Kidney epithelial cell (primary cell): ENCODE measurements at regions not wholly inside any gene's neighbourhood (a gene's known extent, or its start where the extent isn't known, plus 50 kb on each side); places are given as distances from the start of the nearest gene placed in this dataset.

ENCODE experiments used
- DNase-seq: peaks from one replicate; pipeline ENCODE4 v3.0.0-alpha.2; 2010; ENCODE audit warnings: low read depth
- H3K27me3 ChIP-seq: 2 replicates; pipeline ENCODE4 v1.6.0; 2011; ENCODE audit warnings: low read length; ENCODE audit not compliant: control insufficient read depth, insufficient read depth
- H3K36me3 ChIP-seq: 2 replicates; pipeline ENCODE4 v1.5.1; 2011; ENCODE audit warnings: low read length; ENCODE audit not compliant: control insufficient read depth, insufficient read depth
- H3K4me3 ChIP-seq: 2 replicates; pipeline ENCODE4 v1.5.1; 2011; ENCODE audit warnings: low read depth, mild to moderate bottlenecking, control low read depth, low read length
- TF ChIP-seq, protein P1 (sequence below): IDR thresholded peaks from 2 replicates; pipeline ENCODE4 v1.5.1; 2011; ENCODE audit warnings: mild to moderate bottlenecking, moderate library complexity, low read length, control low read depth, inconsistent platforms; ENCODE audit not compliant: insufficient read depth, poor library complexity, severe bottlenecking

DNA sequence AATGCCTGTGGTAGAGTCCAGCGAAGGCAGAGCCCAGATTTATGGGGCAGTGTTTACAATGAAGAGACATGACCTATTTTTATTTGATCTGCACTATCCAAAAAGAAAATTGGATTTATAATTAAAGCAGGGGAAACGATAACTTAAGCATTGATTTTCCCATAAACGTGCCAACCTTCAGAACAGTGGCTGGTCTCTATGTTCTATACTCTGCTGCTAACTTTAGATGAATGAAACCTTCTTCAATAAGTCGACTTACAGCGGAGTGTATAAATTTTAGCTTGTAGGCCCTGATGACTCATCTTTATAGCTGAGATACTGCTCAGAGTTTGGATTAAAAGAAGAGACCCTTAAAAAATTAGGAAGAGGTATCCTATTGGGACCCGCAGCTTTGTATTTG lies 452.6 kb downstream of the TLR4 start:
- H3K4me3 ChIP-seq = no peak overlapping the region
- no peaks in the 10 kb centered on the region for H3K36me3 ChIP-seq
- H3K27me3 ChIP-seq = no peaks in the 10 kb centered on the region
- no peak for DNase-seq
- TF ChIP-seq, protein P1, sequence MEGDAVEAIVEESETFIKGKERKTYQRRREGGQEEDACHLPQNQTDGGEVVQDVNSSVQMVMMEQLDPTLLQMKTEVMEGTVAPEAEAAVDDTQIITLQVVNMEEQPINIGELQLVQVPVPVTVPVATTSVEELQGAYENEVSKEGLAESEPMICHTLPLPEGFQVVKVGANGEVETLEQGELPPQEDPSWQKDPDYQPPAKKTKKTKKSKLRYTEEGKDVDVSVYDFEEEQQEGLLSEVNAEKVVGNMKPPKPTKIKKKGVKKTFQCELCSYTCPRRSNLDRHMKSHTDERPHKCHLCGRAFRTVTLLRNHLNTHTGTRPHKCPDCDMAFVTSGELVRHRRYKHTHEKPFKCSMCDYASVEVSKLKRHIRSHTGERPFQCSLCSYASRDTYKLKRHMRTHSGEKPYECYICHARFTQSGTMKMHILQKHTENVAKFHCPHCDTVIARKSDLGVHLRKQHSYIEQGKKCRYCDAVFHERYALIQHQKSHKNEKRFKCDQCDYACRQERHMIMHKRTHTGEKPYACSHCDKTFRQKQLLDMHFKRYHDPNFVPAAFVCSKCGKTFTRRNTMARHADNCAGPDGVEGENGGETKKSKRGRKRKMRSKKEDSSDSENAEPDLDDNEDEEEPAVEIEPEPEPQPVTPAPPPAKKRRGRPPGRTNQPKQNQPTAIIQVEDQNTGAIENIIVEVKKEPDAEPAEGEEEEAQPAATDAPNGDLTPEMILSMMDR = no peak

DNA sequence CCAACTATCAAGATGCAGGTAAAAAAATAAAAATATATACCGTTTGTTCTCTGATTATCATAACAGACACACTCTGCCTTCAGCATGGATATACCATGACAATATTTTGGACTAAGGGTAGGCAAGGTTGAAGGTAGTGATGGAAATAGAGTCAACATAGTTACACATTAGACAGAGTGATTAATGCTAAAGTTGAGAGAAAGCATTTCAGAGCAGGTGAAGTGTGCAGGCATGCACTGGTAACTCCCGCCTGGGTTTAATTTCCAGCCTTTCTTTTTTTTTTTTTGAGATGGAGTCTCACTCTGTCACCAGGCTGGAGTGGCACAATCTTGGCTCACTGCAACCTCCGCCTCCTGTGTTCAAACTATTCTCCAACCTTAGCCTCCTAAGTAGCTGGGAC lies 458.5 kb downstream of the TLR4 start:
- Histone ChIP-seq H3K36me3 (no peaks in the 10 kb centered on the region), H3K4me3 (no peak overlapping the region), H3K27me3 (no peaks in the 10 kb centered on the region)
- TF ChIP-seq, protein P1 = no peak
- no peak for DNase-seq

DNA sequence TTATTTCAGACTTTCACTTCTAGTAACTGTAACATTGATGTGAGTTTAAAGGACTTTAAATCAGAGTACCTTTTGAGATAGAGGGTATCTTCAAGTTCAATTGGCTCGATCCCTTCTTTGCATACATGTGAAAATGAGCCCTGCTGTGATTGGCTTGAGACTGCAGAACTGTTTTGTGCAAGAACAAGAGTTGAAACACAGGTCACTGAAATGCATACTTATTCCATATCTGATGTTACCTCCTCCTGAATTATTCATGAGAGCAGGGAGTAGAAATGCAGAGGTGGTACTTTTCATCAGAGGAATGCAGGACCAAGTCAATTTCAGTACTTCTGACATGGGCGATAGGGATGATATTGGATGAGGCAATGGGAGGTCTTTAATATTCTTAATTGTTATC lies 459.5 kb downstream of the TLR4 start:
- no peak for DNase-seq
- TF ChIP-seq, protein P1 = no peak
- Histone ChIP-seq H3K36me3 (no peaks in the 10 kb centered on the region), H3K4me3 (no peak overlapping the region), H3K27me3 (no peaks in the 10 kb centered on the region)

DNA sequence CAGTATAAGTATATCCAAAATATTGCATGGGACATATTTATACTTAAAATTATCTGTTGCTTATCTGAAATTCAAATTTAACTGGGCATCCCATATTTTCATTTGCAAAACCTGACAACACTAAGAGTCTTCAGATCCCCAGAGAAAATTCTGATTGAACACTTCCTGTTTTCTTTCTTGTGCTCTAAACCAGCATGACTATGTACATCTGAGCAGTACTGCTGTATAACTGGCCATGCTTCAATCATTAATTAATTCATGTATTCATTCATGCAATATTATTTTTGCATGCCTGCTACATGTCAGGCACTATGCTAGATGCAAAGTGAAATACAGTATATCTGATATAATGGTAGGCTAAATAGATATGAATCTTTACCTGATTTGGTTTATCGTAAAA lies 461.2 kb downstream of the TLR4 start:
- no peaks in the 10 kb centered on the region for H3K36me3 ChIP-seq
- DNase-seq = no peak
- no peaks in the 10 kb centered on the region for H3K27me3 ChIP-seq
- H3K4me3 ChIP-seq = no peak overlapping the region
- TF ChIP-seq, protein P1 = no peak

DNA sequence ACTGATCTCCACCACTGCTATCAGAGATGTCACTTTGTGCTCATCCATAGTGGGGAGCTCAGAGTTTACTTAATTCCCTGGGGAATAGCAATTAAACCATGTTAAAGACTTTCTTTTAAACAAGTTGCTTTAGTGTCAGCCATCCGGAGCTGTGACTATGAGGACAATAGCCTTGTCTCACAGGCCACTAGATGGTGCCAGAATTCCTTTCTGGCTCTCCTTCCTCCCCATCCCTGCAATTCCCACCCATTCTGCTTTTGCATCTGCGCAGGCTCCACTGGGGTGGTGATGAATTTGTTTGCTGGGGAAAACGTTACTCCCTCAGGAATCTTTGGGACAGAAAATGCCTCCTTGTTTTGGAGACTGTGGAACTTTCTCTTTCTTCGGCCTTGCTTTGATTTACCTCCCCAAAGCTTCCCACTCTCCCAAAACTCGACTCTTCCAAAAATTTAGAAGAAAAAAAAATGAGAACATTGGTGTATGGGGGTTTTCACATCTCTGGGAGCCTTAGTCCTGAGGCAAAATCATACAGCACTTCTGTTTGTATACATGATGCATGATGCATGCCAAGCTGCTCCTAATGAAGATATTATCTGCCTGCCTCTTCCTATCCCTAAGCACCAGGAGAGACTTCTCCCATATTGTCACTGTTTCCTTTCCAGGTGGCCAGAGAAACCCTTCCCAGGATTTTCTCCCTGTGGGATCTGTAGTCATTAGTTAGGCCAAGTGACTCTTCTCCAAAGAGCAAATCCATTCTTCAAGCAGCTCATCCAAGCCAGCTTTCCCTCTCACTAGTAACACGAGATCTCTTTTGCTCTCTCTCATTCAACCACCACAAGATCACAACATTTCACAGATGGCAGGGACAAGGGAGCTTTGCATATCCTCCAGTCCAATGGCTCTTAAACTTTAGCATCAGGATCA lies 466.1 kb downstream of the TLR4 start:
- TF ChIP-seq, protein P1 = peak; percentile 87
- peak; percentile 14 for DNase-seq
- H3K27me3 ChIP-seq = no peaks in the 10 kb centered on the region
- no peaks in the 10 kb centered on the region for H3K36me3 ChIP-seq
- no peak overlapping the region for H3K4me3 ChIP-seq

DNA sequence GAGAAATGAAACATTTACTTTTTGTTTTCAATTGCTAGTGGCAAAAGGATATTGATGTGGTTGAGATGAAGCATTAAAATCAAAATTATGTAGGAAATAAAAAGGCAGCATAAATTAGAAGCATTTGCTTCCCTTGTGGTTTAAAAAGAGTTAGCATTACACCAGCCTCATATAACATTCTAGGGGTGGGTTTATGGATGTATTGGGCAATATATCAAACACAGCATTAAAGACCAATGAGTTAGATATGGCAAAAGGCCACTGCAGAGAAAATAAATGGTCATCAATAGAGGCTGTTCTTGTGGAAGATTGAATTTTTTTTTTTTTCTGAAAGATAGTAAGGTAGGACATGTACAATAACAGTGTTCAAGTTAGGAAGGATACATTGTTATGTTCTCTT lies 473.0 kb downstream of the TLR4 start:
- TF ChIP-seq, protein P1 = no peak
- Histone ChIP-seq H3K4me3 (no peak overlapping the region), H3K36me3 (no peaks in the 10 kb centered on the region), H3K27me3 (no peaks in the 10 kb centered on the region)
- DNase-seq = no peak
